ENCODE measurements at regions not wholly inside any gene's neighbourhood (a gene's known extent, or its start where the extent isn't known, plus 50 kb on each side); places are given as distances from the start of the nearest gene placed in this dataset.
"Not testable (repeated sequence)": the region's sequence is repeated elsewhere in the genome, so short reads cannot be mapped to it uniquely, and the experiment has no call there.

DNA sequence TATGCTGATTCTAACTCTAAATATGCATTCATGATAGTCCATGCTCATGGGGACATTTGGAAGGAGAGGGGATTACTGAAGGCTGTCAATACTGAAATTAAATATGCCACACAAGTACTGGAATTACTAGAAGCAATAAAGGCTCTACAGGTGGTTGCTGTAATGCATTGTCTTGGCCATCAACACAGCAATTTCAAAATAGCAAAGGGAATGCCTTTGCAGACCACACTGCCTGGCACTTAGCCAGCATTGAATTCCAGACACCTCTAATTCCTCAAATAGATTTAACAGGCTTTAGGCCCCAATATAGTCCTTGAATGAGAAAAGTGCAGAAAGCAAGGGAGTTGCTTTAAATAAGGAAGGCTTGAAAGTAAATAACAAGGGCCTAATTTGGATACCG is 115.8 kb upstream of the PLCL2 start:
- no peak for DNase-seq (ENCODE audit: low read depth in 2 of 2)

DNA sequence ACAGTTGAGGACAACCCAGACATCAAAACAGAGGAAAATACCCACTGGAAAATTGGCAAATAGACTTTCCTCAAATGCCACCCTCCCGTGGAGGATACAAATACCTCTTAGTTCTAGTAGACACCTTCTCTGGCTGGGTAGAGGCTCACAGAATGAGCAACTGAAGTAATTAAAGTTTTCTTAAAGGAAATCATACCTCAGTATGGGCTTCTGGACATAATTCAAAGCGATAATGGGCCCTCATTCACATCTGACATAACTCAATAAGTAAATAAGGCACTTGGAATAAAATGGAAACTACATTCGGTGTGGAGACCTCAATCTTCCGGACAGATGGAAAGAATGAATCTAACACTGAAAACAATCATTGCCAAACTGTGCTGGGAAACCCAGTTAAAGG is 115.2 kb upstream of the PLCL2 start:
- DNase-seq (ENCODE audit: low read depth in 2 of 2), result no peak

DNA sequence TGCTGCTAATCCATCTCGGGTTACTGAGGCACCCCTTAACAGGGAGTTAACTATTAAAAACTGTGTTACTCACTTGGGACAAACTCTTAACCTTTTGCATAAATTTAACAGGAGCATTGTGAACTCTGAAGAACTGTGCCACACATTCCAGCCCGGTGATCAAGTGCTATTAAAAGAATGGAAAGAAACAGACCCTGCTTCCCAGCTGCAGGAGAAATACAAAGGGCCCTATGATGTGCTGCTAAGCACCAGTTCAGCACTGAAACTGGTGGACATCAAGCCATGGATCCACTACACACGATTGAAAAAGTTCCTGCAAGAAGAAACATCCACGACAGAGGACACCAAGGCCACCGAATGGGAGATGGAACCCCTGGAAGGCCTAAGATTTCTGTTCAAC is 114.7 kb upstream of the PLCL2 start:
- DNase-seq (ENCODE audit: low read depth in 2 of 2), result no peak

DNA sequence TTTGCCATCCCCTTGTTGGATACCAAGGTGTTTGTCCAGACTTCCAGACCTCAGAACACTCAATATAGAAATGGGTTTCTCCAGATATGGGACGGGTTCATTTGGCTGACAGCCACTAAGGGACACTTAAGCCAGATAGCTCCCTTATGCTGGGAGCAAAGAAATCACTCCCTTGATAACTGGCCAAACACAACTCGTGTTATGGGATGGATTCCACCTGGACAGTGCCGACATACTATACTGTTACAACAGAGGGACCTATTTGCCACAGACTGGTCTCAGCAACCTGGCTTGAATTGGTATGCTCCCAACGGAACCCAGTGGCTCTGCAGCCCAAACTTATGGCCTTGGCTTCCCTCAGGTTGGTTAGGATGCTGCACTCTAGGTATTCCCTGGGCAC is 114.0 kb upstream of the PLCL2 start:
- DNase-seq (ENCODE audit: low read depth in 2 of 2), result no peak

DNA sequence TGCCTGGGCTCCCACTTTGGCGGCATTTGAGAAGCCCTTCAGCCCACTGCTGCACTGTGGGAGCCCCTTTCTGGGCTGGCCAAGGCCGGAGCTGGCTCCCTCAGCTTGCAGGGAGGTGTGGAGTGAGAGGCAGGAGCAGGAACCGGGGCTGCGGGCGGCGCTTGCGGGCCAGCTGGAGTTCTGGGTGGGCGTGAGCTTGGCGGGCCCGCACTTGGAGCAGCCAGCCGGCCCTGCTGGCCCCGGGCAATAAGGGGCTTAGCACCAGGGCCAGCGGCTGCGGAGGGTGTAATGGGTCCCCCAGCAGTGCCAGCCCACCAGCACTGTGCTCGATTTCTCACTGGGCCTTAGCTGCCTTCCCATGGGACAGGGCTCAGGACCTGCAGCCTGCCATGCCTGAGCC is 111.2 kb upstream of the PLCL2 start:
- DNase-seq (ENCODE audit: low read depth in 2 of 2), result not testable (repeated sequence)

DNA sequence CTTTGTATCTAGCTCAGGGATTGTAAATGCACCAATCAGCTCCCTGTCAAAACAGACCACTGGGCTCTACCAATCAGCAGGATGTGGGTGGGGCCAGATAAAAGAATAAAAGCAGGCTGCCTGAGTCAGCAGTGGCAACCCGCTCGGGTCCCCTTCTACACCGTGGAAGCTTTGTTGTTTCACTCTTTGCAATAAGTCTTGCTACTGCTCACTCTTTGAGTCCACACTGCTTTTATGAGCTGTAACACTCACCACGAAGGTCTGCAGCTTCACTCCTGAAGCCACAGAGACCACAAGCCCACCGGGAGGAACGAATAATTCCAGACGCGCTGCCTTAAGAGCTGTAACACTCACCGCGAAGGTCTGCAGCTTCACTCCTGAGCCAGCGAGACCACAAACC is 110.2 kb upstream of the PLCL2 start:
- not testable (repeated sequence) for DNase-seq (ENCODE audit: low read depth in 2 of 2)

DNA sequence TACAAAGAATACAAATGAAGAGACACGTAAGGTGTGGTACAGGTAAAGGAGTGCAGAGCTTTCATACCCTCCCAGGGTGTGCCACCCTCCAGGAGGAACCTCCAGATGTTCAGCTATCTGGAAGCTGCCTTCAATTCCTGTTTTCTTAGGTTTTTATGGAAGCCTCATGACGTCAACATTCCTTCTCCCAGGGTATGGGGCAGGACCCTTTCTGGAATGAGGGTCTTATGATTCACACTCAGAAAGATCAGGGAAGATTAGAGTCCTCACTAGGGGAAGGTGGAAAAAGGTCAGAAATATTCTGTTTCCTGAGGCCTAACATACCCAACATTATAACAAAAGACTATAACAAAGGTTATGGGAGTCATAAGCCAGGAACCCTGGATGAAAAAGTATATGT is 99.8 kb upstream of the PLCL2 start:
- no peak for DNase-seq (ENCODE audit: low read depth in 2 of 2)

DNA sequence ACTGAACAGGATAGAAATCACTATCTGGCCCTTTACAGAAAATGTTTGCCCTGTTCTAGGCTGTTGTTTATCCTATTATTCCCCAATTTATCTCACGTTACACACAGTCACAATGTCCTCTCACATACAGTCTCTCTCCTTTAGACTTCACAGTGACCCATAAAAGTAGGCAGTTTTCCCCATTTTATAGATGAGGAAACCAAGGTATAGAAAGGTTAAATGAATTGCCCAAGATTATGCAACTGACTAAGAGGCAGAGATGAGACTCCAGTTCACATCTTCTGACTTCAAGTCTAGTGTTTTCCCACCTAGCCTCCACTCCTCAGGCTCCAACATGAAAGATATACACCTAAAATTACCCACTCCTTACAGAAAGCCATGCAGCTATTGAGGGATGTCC is 99.3 kb upstream of the PLCL2 start:
- no peak for DNase-seq (ENCODE audit: low read depth in 2 of 2)

DNA sequence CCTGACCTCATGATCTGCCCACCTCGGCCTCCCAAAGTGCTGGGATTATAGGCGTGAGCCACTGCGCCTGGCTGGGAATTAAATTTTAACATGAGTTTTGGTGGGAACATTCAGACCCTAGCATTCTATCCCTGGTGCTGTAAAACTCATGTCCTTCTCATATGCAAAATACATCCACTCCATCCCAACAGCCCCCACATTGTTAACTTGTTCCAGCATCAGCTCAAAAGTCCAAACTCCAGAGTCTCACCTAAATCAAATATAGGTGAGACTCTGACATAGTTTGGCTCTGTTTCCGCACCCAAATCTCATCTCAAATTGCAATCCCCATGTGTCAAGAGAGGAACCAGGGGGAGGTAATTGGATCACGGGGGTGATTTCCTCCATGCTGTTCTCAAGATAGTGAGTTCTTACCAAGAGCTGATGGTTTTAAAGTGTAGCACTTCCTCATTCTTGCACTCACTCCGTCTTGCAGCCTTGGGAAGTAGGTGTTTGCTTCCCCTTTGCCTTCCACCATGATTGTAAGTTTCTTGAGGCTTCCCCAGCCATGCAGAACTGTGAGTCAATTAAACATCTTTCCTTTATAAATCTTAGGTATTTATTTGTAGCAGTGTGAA is 96.2 kb upstream of the PLCL2 start:
- DNase-seq (ENCODE audit: low read depth in 2 of 2), result no peak

DNA sequence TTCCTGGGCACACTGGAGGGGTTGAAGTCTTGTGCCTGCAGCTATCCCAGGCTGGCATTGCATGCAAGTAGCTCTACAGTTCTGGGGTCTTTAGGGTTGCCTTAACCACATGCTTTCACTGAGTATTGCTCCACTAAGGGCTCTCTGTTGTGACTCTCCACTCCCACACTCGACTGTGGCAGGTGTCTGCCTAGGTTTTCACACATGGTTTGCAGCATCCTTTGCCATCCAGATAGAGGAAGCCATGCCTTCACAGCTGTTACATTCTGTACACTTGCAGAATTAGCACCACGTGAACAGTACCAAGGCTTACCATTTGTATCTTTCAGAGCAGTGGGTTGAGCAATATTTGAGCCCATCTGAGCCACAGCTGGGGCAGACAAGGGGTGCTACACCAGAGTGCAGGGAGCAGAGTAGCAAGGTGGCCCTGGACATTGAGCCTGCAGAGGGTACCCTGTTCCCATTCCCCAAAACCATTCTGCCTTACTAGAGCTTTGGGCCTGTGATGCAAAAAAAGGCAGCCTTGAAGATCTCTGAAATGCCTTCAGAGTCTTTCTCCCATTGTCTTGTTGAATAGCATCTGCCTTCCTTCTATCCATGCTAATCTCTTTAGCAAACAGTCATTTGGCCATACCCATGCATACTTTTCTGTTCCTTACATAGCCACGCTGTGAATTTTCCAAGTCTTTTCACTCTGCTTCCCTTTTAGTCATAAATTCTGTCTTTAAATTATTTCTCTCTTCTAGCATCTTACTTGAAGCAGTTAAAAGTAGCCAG is 95.2 kb upstream of the PLCL2 start:
- DNase-seq (ENCODE audit: low read depth in 2 of 2), result no peak

DNA sequence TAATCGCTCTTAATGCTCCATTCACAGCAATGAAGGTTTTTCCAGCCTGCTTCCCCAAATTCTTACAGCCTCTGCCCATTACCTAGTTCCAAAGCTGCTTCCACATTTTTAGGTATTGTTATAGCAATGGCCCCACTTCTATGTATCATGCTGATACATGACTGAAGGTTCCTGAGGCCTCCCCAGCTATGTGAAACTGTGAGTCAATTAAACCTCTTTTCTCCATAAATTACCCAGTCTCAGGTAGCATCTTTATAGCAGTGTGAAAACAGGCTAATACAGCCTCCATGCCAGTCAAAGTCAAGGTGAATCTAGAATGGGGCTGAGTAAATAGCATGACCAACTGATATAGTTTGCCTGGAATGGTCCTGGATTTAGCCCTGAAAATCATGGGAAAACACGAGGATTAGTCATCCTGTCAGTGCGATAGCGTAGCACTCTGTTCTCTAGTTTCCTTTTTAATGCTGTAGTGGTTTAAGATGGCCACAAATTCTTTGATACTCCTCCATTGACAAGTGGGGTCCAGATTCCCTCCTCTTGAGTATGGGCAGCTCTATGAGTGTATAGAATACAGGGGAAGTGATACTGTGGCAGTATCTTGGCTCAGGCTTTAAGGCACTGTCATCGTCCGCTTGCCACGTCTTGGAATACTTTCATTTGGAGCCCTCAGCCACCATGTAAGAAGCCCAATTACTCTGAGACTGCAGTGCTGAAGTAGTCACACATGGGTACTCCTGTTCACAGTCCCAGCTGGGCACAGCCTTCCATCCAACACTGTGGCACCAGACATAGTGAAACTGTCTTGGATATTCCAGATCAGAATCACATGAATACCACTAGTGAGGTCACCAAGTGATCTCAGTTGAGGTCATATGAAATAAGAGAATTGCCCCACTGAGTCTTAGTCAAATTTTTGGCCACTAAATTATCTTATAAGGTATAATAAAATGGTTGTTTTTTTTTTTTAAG is 94.0 kb upstream of the PLCL2 start:
- no peak for DNase-seq (ENCODE audit: low read depth in 2 of 2)

DNA sequence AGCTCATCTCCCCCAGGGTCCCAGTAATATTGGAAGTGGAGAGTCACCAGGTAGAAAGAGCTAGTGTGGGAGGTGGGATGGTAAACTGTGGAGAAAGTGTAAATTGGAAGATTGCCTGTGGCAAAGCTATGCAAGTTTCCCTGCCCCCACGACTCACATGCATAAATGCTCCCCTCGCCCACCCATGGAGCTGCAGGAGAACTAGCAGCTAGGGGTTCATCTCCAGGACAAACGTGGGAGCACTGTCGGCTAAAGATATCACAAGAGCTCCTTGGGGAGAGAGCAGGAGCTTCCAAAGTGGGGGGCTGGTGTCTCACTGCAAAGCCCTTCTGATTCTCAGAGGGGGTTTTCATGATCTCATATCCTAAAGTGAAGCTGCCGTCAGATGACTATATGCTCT is 91.4 kb upstream of the PLCL2 start:
- DNase-seq (ENCODE audit: low read depth in 2 of 2), result no peak

DNA sequence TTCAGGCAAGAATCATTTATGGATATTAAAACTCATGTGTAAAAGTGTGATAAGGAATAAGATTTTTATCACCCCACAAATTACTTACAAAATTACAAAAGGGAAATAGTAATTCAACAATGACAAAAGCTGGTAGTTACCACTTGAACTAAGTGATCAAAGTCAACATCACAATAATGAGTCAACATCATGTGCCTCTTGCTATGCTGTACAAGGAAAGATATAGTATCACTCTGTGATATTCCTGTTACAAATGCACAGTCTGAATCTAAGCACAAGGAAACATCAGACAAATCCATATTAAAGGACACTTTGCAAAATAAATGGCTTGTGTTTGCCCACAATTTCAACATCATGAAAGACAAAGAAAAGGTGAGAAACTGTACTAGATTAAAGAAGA is 90.5 kb upstream of the PLCL2 start:
- DNase-seq (ENCODE audit: low read depth in 2 of 2), result no peak

DNA sequence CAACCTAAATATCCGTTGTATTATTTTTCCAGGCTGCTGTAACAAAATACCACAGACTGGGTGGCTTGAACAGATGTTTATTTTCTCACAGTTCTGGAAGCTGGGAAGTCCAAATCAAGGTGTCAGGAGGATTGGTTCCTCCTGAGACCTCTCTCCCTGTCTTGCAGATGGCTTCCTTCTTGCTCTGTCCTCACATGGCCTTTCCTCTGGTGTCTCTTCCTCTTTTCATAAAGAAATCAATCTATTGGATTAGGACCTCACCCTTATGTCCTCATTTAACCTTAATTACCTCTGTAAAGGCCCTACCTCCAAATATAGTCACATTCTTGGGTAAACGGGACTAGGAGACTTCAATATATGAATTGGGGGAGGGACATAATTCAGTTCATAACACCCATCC is 89.2 kb upstream of the PLCL2 start:
- DNase-seq (ENCODE audit: low read depth in 2 of 2), result no peak

DNA sequence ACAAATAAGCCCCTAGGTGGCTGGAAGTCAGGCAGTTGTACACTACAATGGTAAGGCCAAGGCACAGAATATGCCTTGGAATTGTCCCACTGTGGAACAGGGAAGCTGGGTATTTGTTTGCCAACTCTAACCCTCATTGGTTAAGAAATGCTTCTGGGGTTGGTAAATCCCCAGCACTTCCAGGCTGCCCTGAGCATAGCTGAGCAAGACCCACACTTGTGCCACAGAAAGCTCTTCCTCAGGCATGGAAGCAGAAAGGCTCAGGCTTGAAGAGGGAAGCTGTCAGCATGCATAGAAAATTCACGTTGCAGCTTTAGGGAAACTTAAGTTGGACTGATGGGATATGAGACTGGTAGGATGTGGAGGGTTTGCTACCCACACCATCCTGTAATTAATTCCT is 86.9 kb upstream of the PLCL2 start:
- DNase-seq (ENCODE audit: low read depth in 2 of 2), result no peak

DNA sequence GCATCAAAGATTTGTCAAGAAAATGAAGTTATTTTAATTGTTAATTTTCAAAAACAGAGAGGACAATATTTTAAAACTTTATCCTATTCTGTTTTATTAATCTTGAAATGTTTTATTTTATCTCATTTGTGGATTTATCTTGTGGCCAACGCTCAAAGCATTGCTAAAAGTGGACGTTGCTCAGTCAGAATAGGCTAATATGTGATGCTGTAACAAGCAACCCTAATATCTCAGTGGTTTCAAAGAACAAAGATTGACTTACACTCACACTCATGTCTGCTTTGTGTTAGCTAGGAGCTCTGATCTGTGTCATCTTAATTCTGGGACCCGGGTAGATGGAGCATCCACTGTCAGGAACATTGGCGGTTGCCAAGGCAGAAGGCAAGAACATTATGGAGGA is 86.0 kb upstream of the PLCL2 start:
- no peak for DNase-seq (ENCODE audit: low read depth in 2 of 2)

DNA sequence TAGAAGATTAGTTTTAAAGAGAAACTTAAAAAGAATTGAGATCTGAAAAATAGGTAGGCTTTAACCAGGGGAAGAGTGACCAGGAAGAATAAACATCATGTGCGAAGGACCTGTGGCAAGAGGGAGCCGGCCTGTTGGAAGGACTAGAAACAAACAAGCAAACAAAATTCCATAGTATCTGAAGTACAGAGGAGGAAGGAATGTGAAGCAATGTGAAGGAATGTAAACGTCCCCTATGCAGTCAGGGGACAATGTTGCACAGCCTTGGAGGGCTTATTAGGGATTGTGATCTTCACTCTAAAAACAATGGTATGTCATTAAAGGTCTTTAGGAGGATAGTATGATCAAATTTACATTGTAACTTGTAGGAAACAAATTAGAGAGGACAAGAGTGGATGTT is 84.4 kb upstream of the PLCL2 start:
- no peak for DNase-seq (ENCODE audit: low read depth in 2 of 2)

DNA sequence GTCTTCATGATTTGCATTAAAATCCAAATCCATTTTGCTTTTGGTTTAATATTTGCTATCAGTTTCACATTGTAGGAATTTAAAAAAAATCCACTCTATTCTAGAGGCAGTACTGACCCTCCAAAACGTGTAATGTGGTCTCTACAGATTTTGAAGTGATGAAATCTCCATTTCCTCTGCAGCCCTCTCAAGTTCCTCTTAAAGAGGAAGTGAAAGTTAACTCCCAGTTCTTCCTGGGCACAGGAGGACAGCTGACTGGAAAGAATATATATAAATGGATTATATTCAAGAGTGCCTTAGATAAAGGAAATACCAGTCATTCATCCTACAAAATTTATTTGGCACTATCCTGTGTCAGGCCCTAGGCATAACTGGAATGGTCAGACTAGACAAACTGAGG is 83.5 kb upstream of the PLCL2 start:
- peak; percentile 29 to 42 for DNase-seq (ENCODE audit: low read depth in 2 of 2)

DNA sequence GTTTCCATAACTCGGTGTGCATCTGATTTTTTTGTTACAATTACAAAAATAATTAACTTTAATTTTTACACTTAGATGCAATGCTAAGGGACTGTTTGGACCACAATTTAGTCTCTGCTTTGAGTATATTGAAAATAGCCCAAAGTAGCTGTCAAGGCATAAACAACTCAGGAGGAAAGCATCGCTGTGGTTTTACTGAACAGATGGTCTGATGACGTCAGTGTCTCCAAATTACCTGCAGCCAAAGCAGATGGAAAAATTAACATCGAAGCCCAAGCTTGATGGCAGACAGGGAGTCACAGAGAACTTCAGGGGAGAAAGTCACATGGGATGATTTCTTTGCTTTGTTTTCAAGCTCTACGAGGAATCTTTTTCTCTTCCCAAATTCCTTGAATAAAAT is 83.1 kb upstream of the PLCL2 start:
- no peak for DNase-seq (ENCODE audit: low read depth in 2 of 2)

DNA sequence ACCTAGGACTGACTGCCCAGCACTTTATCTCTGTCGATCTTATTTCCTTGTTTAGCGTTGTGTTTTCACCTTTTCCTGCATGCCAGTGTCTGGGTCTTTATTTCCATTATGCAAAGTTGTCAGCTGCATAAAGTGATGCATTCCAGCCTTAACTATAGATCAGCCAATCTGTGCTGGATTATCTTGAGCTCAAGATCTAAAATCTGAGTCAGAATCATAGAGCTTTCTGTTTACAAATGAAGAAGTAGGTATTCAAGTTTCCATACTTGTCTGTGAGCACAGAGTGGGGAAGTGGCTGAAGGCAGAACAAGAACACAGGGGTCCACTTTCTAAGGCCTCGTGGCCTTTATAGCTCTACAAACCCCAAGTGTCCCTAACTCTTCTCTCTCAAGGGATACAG is 82.4 kb upstream of the PLCL2 start:
- no peak for DNase-seq (ENCODE audit: low read depth in 2 of 2)

DNA sequence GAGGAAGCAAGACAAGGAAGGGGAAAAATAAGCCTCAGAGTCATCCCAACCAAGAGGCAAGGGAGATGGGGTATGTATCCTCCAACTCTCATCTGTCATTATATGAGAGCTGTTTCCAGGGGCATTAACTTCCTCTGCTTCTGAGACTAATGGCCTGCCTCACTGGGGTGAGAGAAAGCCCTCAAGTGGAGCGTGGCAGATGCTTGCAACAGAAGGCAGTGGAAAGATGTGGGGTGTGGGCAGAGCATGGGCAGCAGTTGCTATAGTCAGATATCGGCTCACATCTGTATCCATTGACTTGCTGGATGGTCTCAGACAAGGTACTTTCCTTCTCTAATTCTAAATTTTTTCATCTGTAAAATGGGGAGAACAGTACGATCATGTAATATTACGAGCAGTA is 81.7 kb upstream of the PLCL2 start:
- no peak for DNase-seq (ENCODE audit: low read depth in 2 of 2)

DNA sequence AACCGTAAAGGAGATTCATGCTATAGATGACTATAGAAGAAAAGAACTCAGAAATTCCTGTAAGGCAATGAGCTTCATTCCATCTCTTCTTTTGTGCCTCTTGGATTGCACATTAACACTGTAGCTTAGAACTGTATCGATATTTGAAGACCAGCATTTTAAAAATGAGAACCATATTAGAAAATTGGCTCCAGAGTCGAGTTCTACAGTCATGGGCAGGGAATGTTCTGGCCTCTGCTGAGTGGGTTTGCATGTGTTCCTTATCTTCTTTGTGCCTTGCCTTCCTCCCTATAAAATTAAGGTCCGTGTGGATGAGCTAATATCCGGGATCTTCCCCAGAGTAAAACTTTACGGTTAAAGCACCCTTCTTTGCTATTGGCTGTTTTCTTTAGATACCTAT is 77.4 kb upstream of the PLCL2 start:
- no peak for DNase-seq (ENCODE audit: low read depth in 2 of 2)

Measured in dermis microvascular lymphatic vessel endothelial cell (primary cell).